HG02973 (cell line): ENCODE measurements at regions not wholly inside any gene's neighbourhood (a gene's known extent, or its start where the extent isn't known, plus 50 kb on each side); places are given as distances from the start of the nearest gene placed in this dataset.
A peak's percentile ranks its signal among the peaks of the same experiment; 100 is the strongest.

ENCODE experiments used
- ATAC-seq: cut with Tn5 transposase; IDR thresholded peaks from one replicate; pipeline ENCODE4 v1.9.1; 2021; ENCODE audit warnings: moderate library complexity; ENCODE audit not compliant: unreplicated experiment

- ATAC-seq, result no peak
These were observed 51.5 kb upstream of the ARID1B start for GRCh38 chr6:156725712-156726111.

DNA sequence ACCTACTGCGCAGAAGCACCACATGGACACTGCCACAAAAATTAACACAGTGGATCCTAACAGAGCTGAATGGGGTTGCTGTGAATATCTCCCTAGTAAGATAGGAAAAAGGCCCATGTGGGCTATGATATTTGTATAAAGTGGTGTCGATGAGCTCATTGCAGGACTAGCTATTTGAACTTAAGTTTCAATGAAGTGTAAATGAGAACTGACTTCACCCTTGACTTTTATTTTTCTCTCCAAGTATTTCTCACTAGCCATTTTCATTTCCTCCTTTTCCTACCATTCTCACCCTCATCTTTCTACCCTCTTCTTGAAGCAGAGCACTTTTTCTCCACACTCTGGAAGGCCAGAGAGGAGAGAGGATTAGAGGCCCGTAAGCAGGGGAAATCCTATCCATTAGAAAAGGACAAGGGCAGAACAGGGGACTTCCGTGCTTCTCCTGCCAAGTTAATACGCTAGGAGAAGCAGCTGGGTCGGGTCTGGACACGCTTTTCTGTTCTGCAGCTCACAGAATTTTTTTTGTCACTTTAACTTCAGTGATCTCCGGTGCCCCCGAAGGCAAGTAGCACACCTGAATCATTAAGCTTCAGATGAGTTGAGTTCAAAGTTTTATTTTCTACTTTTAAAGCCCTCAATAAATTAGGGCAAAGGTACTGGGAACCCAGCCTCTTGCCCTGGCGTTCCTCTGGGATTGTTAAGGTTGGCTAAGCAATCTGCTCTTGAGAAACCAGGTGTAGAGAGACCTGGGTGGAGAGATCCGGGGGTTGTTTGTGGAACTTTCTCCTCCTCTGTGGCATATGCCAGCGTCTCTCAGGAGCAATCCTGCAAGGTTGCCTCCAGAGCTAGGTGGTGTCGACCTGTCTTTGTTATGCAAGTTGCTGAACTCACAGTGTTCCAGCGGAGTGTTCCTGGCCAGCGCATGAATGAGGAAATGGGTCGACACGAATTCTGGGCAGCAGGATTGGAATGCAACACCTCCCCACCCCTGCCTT is 56.2 kb upstream of the ARID1B start:
- peak; percentile 45 for ATAC-seq

DNA sequence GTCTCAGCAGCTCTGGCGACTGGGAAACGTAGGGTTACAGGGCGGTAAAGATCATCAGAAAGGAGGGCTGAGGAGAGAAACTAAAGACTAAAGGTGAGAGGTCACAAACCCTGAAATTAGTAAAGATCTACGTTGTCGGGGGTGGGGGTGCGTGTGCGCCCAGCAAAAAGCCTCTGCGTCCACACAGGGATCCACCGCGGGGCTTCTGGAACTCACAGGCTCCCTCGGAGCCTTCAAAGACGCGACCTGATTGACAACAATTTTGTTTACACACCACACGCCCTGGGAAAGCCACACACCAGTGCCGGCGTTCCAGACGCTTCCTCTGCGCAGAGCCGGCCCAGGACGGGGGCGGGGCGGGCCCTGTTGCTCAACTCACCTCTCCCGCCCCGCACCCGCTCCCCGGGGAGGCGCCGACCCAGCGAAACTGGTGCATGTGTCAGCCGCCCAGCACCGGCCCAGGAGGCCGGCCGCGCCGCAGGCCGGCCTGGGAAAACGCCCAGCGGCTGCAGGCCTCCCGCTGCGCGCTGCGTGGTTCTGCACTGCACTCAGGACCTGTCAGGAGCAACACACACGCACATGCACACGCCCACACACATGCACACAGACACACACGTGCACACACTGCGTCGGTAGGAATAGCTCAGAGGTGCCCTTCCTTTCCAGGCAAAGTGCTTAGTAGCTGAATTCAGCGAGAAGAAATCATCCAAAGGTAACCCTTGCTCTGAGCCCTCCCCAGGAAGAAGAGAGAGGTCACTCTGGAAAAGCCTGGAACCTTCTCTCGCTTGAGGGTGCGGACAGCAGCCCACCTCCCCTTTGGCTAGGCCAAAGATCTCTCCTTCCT is 57.2 kb upstream of the ARID1B start:
- peak; percentile 75 for ATAC-seq

DNA sequence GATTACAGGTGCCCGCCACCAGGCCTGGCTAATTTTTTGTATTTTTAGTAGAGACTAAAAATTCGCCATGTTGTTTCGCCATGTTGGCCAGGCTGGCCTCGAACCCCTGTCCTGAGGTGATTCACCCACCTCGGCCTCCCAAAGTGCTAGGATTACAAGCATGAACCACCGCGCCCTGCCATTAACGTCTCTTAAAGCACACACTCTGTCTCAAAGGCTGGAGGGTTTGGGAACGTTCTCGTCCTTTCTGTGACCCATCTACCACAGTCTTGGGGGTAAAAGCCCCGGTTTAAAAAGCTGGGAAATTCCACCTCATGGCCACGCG is 57.8 kb upstream of the ARID1B start:
- no peak for ATAC-seq

DNA sequence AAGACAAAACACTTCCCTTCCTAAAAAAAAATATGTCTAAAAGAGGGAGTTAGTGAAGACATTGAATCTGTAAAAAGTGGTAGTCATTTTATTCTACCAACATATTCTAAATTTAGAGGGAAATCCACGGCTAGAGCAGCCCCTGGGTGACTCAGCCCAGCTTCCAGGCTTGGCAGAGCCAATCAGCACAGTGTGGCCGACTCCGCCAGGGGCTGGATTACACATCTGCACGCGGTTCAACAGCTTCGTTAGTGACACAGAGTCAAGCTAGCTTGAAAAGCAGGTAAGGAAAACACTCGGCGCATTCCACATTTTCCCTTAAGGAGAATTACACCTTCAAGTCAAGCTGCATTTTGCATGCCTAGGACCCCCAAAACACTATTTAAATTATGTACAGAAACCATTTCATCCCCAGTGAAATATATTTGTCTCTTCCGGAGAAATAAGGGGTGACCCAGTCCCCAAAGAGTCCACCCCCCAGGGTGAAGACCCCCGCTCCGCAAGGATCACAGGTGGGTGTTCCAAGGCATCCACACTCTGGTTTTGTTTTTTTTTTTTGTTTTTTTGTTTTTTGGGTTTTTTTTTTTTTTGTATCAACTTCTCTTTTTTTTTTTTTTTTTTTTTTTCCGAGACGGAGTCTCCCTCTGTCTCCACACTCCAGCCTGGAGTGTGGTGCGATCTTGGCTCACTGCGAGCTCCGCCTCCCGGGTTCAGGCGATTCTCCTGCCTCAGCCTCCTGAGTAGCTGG is 58.4 kb upstream of the ARID1B start:
- ATAC-seq, result no peak

- no peak for ATAC-seq
These were observed 59.6 kb upstream of the ARID1B start for GRCh38 chr6:156717542-156717941.

- no peak for ATAC-seq
These were observed 61.3 kb upstream of the ARID1B start for GRCh38 chr6:156715839-156716238.

DNA sequence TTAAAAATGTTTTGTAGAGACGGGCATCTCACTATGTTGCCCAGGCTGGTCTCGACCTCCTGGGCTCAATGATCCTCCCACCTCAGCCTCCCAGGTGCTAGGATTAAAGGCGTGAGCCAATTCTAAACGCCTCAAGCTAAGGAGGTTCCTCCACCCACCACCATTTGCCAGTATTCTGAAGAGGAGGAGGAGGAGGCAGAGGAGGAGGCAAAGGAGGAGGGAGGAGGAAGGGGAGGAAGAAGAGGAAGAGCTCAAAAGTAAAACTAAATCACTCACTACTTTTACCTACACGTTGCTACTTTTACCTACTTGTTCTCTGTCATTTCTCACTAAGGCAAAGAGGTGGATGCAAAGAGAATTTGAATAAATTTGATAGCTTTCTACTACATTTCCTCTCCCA is 63.6 kb upstream of the ARID1B start:
- ATAC-seq, result no peak

DNA sequence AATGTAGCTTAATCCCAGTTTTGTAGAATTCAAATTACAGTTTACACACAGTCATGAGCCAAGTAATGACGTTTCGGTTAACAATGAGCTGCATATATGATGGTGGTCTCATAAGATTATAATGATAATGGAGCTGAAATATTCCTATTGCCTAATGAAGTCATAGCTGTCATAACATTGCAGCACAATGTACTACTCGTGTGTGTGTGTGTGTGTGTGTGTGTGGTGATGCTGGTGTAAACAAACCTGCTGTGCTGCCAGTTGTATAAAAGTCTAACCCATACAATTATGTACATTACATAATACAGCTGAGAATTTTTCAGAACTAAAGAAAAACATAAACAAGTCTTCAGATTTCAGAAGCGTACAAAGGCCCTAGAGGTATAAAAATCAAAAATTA is 66.7 kb upstream of the ARID1B start:
- no peak for ATAC-seq

DNA sequence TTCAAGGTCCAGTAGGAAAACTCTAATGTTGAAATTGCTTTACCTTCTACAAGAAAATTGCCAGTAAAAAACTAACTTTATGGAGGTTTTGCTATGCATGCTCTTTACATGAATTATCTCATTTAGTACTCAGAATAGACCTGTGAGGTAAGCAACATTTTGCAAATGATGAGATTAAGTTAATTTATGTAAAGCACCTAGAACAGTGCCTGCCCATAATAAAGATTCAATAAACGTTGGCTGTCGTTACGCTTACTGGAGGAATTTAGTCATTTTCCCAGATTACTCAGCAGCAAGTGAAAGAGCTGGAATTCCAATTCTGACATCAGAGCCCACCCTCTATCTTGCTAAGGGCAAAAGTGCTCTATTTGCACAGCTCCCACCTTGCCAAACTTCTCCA is 69.4 kb upstream of the ARID1B start:
- ATAC-seq, result no peak

DNA sequence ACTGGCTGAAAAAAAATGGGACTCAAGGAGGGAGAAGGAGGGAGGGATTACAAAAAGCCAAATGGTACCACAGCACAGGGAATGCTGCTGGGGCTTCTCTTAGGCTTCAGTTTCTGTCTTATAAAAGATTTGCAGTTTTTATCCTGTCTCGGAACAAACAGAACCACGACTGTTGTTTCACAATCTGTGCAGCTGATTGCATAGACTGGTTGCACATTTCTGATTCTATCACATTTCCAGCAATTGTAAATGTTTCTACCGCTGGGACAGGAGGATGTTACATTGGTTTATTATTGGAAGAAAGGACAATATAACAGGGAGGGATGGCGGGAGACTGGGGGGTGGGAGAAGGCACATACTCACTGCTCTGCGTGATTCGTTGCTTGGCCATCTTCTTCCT is 73.5 kb upstream of the ARID1B start:
- ATAC-seq, result no peak

GRCh38 chr6:156701966-156702365 is 75.2 kb upstream of the ARID1B start:
- ATAC-seq, result no peak

- no peak for ATAC-seq
These were observed 76.6 kb upstream of the ARID1B start for GRCh38 chr6:156700440-156701057.

GRCh38 chr6:156699935-156700334 is 77.2 kb upstream of the ARID1B start:
- ATAC-seq, result no peak

- peak; percentile 46 for ATAC-seq
These were observed 78.2 kb upstream of the ARID1B start for GRCh38 chr6:156699017-156699421.

GRCh38 chr6:156698239-156699016 is 78.8 kb upstream of the ARID1B start:
- peak; percentile 76 for ATAC-seq

DNA sequence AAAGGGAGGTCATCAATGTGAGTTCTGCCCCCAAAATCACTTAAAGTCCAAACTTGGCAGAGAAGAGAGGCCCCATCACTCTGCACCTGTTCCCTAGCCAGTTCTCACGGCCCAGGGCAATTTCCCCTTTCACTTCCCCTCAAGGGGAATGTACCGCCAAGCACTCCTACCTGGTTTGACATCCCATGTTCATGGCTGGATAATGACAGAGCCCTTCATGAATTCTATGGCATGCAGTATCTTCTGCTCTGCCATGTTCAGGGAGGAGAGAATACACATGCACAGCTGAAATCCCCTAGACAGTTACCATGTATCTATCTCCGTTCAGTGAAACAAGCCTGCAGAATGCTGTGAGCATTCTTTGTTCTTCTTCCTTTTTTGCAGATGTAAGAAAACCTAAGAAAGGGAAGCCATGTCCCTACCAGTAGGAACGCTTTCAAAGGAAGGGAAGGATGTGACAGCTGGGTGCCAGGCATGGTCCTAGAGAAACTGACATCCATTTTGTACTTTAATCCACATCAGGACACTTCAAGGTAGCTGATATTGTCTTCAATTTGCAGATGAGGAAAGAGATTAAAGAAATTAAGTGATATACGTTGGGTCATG is 79.8 kb upstream of the ARID1B start:
- peak; percentile 32 for ATAC-seq

GRCh38 chr6:156695742-156696141 is 81.4 kb upstream of the ARID1B start:
- no peak for ATAC-seq

DNA sequence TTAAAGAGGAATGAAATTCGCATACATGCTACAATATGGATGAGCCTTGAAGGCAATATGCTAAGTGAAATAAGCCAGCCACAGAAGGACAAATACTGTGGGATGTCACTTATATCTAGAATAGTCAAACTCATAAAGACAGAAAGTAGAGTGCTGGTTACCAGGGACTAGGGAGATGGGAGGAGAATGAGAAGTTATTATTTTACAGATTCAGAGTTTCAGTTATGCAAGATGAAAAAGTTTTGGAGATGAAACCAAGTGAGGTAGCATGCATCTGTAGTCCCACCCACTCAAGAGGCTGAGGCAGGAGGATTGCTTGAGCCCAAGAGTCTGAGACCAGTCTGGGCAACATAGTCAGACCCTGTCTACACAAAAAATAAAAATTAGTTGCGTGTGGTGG is 82.5 kb upstream of the ARID1B start:
- ATAC-seq, result no peak

- ATAC-seq, result peak; percentile 65
These were observed 86.2 kb upstream of the ARID1B start for GRCh38 chr6:156691018-156691417.
